ENCODE measurements at regions not wholly inside any gene's neighbourhood (a gene's known extent, or its start where the extent isn't known, plus 50 kb on each side); places are given as distances from the start of the nearest gene placed in this dataset.
"Not testable (repeated sequence)": the region's sequence is repeated elsewhere in the genome, so short reads cannot be mapped to it uniquely, and the experiment has no call there.

DNA sequence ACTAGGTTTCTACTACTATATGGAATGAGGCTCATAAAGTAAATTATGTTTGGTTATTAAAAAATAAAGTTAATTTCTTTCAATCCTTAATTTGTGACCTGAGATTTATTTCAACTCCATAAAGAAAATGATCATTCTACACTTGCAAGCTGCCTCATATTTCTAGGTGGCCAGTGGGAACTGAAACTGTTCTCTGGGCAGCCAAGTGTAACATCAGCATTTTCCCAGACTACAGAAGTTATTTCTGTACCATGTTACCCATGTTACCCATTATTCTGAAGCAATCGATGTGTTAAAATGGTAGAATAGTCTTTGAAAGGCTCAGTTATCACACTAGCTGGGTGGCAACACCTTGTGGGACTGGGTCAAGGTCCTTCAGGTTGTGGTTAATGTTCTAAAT, 139.3 kb upstream of the FBXO11 start:
- FAIRE-seq: no peak

DNA sequence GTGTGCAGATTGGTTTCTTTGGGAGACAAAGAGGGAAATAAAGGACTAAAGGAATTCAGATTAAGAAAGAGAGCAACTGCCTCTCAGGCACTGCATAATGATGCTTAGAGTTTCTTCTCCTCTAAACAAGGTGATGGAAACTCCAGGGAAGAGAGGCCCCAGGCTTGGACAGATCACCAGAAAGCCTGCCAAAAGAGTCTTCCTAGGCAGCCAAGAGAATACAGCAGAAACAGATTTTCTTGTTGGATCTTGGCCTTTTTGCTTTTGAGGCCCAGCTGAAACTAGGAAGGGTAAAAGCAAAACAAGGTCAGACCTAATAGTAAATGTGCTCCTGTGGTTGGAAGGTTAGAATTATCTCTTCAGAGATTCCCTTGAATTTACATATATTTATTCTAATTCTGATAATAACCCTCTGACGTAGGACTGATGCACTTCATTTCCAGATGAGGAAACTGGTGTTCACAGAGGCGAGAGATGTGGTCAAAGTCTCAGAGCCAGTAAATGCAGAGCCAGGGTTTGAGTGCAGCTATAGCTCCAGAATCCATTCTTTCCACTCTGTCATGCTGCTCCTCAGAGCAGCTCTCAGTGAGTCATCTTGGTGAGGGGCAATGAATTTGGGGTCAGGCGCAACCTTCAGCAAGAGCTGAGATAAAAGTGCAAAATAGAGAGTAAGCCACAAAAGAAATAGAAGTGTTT, 142.3 kb upstream of the FBXO11 start:
- no peak for FAIRE-seq

DNA sequence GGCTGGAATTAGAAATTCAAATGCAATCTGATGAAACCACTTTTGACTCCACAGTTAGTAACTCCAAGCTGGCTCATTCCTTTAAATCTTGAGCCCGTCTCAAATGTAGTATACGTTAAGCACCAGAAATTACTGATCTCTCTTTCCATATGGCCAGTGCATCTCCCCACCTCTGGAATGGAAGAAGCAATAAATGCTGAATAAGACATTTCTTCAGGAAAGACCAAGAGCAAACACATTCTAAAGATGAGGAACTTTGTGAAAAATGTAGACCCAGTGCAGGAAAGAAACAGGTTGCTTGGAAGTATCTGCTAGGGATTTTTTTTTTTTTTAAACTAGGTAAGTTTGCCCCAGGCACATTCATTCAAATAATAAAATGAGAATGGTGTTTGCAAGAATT, 143.1 kb upstream of the FBXO11 start:
- no peak for FAIRE-seq

DNA sequence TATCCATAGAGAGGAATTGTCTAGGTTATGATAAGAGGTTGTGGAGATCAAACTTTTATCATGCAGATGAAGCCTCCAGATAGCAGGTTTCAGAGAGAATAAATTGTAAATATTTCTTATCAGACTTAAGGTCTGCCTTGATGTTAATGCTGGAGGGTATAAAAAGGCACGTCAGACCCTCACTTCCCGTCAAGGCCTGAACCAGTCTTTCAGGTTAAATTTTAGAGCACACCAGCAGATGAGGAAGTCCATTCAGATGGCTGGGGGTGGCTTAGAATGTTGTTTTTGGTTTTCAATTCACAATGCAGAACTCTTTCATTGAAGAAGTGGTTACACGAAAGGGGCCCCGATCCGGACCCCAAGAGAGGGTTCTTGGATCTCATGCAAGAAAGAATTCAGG, 144.4 kb upstream of the FBXO11 start:
- no peak for FAIRE-seq

DNA sequence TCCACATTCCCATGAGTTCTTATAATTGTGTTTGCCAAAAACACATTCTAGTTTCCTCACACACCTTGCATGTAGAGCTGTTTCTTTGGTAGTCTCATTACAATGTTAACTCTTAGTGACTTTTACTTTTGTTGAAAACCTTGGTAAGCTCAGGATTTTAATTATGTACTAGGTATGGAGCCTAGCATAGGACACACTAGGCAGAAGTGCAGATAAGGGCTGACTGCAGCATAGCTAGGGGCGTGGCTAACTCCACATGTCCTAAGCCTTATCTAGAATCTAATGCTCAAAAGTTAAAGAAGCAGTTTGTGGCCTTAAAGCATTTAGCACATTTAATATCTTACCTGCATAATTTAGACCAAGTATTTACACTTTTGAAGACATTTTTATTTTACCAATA, 153.7 kb upstream of the FBXO11 start:
- FAIRE-seq: no peak

DNA sequence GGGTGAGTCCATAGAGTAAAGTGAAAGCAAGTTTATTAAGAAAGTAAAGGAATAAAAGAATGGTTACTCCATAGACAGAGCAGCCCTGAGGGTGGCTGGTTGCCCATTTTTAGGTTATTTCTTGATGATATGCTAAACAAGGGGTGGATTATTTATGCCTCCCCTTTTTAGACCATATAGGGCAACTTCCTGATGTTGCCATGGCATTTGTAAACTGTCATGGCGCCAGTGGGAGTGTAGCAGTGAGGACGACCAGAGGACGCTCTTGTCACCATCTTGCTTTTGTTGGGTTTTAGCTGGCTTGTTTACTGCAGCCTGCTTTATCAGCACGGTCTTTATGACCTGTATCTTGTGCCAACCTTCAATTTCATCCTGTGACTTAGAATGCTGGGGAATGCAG, 155.4 kb upstream of the FBXO11 start:
- not testable (repeated sequence) for FAIRE-seq

DNA sequence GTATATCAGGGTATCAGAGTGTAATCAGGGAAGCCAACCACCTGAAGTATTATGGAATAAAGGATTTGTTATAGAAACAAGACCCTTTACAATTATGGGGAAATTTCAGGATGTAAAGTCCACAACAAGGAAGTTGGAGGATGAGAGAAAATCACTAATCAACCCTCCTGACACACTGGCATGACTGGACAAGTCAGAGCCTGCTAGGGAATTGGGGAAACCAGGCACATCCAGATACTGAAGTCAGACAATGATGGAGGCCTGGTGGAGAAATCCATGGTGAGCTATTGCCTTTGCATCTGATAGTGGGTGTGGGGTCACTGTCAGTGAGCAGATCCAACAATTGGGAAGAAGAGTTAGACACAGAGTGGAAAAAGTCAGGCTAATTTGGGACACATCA, 158.8 kb upstream of the FBXO11 start:
- no peak for FAIRE-seq

DNA sequence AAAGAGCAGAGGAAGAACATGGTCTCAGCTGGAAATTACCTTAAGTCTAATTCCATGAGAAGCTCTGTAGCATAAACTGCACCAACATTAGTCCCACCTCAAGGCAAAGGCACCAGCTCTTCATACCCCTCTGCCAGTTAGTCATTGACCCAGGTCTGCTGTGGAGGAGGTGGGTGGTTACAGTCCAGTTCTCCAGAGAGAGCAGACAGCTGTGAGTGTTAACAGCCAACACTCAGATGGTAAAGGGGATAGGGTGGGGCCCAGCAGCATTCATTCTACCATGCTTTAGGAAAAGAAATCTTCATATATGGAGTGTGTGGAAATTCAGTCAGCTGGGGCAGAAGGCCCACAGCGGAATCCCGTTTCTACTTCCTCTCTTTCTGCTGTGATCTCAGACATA, 159.7 kb upstream of the FBXO11 start:
- FAIRE-seq: no peak

DNA sequence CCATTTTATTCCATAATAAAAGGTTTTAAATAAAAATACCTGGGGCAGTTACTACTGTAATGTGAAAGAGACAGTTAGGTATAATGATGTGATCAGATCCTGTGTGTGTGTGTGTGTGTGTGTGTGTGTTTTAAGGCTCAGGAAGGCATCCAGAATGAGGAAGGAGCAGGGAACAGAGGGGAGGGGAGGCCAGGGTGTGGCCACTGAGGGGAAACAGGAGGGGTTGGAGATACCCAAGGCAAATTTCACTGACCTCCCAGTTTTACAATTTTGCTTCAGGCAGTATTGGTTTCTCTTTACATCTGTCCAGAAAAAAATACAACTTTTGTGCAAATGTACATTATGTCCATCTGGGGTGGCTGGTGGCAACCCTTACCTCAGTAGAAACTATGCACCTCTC, 163.5 kb upstream of the FBXO11 start:
- FAIRE-seq: no peak

DNA sequence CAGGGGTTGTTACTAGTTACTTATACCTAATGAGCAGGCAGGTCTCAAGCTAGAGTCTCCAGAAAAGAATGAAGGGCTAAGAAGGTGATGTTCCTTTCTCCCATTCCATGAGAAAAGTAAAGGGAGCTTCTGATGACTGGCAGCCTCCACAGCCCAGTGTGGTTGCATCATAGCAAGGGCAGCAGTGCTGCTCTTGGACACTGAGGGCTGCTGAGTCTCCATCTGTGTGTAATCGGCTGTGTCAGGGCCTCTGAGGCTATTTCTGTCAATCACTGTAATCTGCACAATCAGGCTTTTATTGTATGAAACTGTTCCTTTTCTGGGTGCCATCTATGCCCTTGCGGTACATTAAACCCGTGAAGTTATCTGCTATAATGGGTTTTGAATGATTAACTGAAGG, 164.1 kb upstream of the FBXO11 start:
- FAIRE-seq: no peak

DNA sequence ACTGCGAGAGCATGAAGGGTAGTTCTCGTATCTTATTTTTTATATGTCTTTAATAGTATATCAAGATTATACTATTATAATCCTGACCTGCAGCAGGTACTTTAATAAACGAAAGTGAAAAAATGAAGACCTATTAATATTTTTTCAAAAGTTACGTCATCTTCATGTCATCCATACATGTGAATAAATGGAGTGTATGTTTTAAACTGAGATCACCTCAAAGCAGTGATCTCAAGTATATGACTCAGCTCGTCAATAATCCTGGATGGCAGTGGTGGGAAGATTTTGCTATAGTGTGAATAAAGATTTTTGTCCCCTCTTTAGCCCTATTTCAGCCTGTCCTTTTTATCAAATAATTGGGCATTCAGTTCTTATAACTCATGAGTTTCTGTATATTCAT, 166.3 kb upstream of the FBXO11 start:
- no peak for FAIRE-seq

DNA sequence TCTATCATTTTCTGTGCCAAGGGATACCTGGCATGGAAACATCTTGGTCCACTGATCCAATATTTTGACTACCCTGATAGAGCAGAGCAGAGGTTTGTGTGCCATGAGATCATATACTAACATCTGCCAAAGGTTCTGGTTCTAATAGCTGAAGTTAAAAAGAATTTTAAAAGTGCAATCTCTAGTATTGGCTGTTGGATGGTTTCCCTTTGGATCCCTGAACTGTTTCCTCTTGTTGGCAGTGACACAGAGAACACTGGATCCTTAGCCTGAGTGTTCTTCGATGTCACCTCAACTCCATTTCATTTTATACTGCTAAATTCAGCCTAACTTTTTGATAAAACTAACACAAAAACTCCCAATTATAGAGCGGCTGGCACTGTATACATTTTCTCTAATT, 169.3 kb upstream of the FBXO11 start:
- no peak for FAIRE-seq

DNA sequence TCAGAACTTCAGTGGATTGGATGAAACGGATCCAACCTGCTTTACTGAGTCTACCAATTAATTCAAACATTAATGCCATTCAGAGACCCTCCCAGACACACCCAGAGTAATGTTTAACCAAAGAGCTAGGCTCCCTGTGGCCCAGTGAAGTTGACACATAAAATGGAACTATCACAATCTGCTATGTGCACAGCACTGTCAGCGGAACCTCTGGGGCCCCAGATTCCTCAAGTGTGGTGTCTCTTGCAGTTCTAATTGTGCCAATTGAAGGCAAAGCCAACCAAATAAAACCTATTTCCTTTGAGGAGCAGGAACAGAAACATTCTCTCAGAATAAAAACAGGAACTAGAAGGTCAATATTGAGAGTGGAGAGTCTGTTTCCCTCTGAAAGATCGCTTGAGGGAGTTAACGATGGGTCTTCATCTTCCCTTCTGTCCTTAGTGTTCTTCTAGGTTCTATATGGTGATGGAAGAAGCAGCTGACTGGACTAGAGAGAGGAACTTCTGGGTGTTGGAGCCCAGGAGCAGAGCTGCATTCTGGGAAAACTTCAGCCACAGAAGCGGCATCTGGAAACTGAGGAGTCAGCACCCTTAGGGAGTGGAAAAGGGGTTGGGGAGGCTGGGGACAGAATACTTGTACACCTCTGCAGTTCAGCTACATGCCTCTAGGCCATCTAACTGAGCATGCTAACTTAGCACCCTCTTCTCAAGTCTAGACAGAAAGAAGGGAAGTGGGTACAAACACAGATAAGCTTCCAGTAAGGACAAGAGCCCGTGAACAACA, 174.4 kb upstream of the FBXO11 start:
- no peak for FAIRE-seq

DNA sequence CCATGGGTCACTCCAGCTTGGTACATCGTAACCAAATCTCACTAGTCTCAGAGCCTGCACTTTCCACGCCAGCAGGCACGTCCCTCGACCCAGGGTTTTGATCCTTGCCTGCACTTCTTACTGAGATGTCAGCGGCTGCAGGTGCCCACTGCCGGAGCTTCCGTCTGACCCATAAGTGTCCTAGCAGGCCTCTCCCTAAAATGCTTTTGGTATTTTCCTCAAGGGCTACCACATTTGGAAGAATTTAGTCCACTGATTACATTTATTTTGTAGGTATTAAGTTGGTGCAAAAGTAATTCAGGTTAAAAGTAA, 175.0 kb upstream of the FBXO11 start:
- FAIRE-seq: no peak

DNA sequence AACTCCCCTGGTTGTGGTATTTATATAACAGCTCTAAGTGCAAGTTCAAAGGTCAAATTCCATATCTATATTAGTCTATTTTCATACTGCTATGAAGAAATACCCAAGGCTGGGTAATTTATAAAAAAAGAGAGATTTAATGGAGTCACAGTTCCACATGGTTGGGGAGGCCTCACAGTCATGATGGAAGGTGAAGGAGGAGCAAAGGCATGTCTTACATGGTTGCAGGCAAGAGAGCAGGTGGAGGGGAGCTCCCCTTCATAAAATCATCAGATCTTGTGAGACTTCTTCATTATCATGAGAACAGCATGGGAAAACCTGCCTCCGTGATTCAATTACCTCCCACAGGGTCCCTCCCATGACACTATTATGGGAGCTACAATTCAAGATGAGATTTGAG, 179.6 kb upstream of the FBXO11 start:
- FAIRE-seq: no peak

DNA sequence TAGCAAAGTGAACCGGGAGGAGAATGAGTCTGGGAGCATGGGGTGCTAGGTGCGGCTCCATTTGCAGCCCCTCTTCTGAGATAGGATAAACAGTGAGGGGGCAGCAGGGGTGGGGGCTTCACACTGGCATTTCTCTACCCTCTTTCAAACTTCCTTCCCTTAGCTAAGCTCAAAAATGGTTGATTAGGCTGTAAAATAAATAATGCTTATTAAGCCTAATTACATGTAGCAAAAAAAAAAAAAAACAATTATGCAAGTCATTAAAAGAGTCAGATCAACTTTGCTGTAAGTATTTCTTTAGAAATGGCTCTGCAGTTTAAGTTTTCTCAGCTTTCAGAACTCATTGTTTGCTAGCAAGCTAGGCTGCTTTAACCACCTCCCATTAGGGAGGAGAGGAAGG, 182.7 kb upstream of the FBXO11 start:
- FAIRE-seq: peak; percentile 45

DNA sequence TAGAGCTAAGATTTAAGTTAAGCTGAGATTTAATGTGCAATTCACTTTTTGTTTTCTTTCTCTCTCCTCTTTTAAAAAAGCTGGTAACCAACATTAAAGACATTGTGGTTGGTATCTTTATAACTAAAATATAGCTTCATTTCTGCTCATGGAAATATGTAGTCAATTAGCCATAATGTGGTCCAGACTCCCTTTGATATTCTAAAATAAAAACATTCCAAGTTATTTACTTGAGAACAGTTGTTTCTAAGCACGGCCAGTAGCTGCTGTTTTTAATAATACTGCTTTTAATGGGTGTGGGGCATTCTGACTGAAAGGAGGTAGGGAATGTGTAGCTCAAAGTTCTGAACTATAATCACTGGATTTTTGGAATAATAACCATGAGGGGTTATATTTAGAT, 183.3 kb upstream of the FBXO11 start:
- FAIRE-seq: peak; percentile 92

DNA sequence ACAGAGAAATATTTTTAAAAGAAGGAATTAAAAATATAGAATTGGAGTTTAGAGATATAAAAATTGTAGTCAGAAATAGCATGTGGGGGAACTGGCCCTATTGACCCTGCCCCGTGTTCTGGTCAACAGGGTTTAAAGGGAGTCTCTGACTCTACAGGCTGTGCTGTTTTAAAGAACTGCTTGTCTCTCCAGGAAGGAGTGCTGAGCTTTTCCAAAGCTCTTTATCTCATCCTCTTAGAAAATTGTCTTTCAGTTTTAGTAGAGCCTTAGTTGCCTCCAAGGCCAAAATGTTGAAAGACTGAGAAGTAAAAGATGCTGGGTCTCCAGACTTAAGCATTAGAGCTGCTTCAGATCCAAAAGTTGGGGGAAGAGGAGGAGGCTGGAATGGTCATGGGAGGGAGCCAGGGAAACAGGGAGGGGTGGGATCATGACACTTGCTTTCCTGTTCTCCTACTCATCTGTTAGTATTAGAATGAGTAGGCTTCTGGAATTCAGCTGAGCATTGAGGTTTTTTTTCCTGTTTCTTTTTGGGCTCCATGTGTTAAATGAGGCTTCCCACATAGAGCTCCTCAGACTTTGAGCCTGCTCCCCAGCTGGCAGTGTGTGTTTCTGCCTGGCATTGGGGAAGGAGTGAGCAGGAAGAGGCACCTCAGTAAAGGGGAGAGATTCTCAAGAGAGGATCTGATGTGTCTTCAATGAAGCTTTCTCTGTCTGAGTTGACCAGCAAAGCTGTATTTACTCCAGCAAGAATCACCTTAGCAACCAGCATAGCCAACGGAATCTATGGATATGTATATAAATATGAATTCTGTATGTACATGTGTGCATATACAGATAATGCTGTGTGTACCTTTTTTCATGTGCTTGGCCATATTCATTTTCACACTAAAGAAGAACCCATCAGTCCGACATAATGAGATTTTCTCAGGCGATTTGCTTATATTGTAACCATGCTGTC, 186.8 kb upstream of the FBXO11 start:
- FAIRE-seq: no peak

DNA sequence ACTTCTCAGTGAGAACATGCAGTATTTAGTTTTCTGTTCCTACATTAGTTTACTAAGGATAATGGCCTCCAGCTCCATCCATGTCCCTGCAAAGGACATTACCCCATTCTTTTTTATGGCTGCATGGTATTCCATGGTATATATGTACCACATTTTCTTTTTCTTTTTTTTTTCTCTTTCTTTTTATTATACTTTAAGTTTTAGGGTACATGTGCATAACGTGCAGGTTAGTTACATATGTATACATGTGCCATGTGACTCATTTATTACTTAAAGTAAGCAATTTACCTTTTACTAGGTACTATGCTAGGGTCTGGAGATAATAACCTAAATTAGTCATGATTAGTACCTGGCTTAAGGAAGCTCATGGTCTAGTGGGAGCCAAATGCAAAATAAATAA, 190.5 kb upstream of the FBXO11 start:
- FAIRE-seq: not testable (repeated sequence)

DNA sequence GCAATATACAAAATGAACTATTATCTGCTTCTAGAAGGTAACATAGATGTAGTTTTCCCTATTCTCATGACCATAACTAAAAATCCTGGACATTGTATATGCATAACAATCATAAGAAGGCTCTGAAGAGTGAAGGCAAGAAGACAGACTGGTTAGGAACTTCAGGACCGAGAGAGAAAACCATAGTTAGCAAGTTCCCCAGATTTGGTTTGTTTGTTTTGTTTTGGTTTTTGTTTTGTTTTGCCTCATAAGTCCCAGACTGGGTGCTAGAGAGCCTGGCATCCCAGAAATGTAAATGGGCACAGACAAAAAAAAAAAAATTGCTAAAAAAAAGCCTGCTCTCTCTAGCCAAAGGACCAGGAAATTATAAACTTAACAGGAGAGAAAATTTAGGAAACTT, 192.2 kb upstream of the FBXO11 start:
- FAIRE-seq: no peak

DNA sequence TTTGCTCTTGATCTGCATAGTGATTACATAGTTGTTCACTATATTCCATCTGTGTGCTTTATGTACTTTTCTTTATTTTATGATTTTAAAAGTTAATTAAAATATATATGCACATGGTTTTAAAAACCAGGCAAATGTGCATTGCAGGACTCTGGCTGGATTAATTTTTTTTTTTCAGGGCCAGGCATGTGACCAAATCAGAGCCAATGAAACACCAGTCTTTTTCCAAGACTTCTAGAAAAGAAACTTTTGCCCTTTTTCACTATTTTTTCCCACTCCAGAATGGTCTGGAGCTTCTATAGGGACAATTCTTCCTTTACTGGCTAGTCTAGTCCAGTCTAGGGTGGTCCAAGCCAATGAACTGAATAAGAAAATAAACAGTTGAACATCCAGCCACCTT, 198.1 kb upstream of the FBXO11 start:
- FAIRE-seq: no peak

DNA sequence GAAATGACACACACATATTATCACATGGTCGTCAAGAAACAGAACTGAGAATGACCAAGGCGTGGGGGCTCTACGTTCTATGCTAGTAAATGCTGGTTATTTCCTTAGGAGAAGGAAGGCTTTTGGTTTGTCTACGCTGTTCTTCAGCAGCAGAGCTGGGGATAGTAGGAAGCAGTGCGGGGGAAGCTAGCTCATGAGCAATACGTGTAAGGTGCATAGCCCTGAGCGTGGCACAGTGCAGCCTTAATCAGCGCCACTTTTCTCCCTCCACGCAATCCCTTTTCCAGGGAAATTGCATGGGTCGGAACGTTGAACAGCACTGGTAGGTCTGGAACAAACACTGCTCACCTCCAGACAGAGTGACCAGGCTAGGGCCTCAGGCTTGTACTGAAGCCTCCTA, 199.6 kb upstream of the FBXO11 start:
- FAIRE-seq: no peak

DNA sequence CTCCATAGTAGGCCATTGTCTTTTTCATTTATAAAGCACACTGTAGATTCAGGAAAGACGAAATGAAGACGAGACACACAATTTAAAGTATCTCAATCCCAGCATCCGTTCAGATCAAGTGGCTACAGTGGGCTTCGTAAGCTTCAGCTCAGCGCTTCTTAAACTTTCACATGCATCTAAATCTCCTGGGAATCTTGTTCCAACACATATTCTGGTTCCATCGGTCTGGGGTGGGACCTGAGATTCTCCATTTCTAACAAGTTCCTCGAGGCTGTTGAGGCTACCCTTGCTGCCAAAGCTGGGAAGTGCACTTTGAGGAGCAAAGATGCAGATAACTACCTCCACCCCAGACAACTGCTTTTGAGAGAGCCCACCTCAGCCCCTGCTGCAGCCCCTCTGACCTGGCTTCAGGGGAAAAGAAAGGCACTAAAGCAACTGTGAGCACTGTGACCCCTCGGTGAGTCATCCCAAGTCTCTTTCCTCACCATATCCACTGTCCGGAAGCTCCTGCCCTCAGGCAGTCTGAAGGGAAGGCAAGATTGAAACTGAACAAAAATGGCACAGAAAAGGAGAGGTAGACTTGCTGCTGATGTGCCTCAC, 201.1 kb upstream of the FBXO11 start:
- FAIRE-seq: no peak
